Parathyroid adenoma (tissue), 2 donors: ENCODE measurements at regions not wholly inside any gene's neighbourhood (a gene's known extent, or its start where the extent isn't known, plus 50 kb on each side); places are given as distances from the start of the nearest gene placed in this dataset.

ENCODE experiments used
- H2AFZ ChIP-seq: fragments of 300-600 bp; sonication (generic); one replicate; pipeline ENCODE4 v1.7.0; 2017; ENCODE audit warnings: antibody characterized with exemption, mild to moderate bottlenecking
- H3K27ac ChIP-seq: fragments of 300-600 bp; sonication (generic); one replicate; pipeline ENCODE4 v1.7.0; 2017
- H3K27me3 ChIP-seq: fragments of 300-600 bp; sonication (generic); one replicate; pipeline ENCODE4 v1.7.0; 2017; ENCODE audit warnings: low read length; ENCODE audit not compliant: control insufficient read depth, insufficient read depth
- H3K36me3 ChIP-seq: fragments of 300-600 bp; sonication (generic); one replicate; pipeline ENCODE4 v1.7.0; 2017; ENCODE audit warnings: low read length; ENCODE audit not compliant: control insufficient read depth, insufficient read depth
- H3K4me1 ChIP-seq: fragments of 300-600 bp; sonication (generic); one replicate; pipeline ENCODE4 v1.7.0; 2017; ENCODE audit warnings: control low read depth
- H3K4me2 ChIP-seq: fragments of 300-600 bp; sonication (generic); one replicate; pipeline ENCODE4 v1.7.0; 2017; ENCODE audit warnings: low read length
- H3K4me3 ChIP-seq: fragments of 300-600 bp; sonication (generic); one replicate; pipeline ENCODE4 v1.7.0; 2017; ENCODE audit warnings: low read depth, low read length
- H3K79me2 ChIP-seq: fragments of 300-600 bp; sonication (generic); one replicate; pipeline ENCODE4 v1.7.0; 2017; ENCODE audit warnings: control low read depth
- H3K9ac ChIP-seq: fragments of 300-600 bp; sonication (generic); one replicate; pipeline ENCODE4 v1.7.0; 2017; ENCODE audit warnings: mild to moderate bottlenecking
- H3K9me3 ChIP-seq: fragments of 300-600 bp; sonication (generic); one replicate; pipeline ENCODE4 v1.7.0; 2017; ENCODE audit warnings: low read length; ENCODE audit not compliant: control insufficient read depth
- TF ChIP-seq, protein P1 (sequence below): fragments of 300-600 bp; sonication (generic); IDR thresholded peaks from one replicate; pipeline ENCODE4 v1.7.0; 2017; ENCODE audit warnings: antibody characterized with exemption, mild to moderate bottlenecking
- donor health status: primary hyperparathyroidism.

- Histone ChIP-seq H3K4me2 (no peak overlapping the region), H3K27ac (no peak overlapping the region), H3K36me3 (no peaks in the 10 kb centered on the region), H3K9me3 (no peaks in the 10 kb centered on the region), H3K4me1 (no peaks in the 10 kb centered on the region), H3K9ac (no peak overlapping the region), H3K4me3 (no peak overlapping the region), H3K27me3 (no peaks in the 10 kb centered on the region), H3K79me2 (no peaks in the 10 kb centered on the region), H2AFZ (no peak overlapping the region)
- TF ChIP-seq, protein P1, sequence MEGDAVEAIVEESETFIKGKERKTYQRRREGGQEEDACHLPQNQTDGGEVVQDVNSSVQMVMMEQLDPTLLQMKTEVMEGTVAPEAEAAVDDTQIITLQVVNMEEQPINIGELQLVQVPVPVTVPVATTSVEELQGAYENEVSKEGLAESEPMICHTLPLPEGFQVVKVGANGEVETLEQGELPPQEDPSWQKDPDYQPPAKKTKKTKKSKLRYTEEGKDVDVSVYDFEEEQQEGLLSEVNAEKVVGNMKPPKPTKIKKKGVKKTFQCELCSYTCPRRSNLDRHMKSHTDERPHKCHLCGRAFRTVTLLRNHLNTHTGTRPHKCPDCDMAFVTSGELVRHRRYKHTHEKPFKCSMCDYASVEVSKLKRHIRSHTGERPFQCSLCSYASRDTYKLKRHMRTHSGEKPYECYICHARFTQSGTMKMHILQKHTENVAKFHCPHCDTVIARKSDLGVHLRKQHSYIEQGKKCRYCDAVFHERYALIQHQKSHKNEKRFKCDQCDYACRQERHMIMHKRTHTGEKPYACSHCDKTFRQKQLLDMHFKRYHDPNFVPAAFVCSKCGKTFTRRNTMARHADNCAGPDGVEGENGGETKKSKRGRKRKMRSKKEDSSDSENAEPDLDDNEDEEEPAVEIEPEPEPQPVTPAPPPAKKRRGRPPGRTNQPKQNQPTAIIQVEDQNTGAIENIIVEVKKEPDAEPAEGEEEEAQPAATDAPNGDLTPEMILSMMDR = no peak
These were observed 62.4 kb upstream of the TNFSF18 start for GRCh38 chr1:173113015-173113741.

GRCh38 chr1:173112129-173112528 lies 61.4 kb upstream of the TNFSF18 start:
- no peaks in the 10 kb centered on the region for H3K36me3 ChIP-seq
- H2AFZ ChIP-seq = no peak overlapping the region
- H3K79me2 ChIP-seq = no peaks in the 10 kb centered on the region
- no peaks in the 10 kb centered on the region for H3K4me1 ChIP-seq
- TF ChIP-seq, protein P1 = no peak
- no peaks in the 10 kb centered on the region for H3K9me3 ChIP-seq
- H3K27ac ChIP-seq = no peak overlapping the region
- H3K9ac ChIP-seq = no peak overlapping the region
- H3K4me3 ChIP-seq = no peak overlapping the region
- H3K4me2 ChIP-seq = no peak overlapping the region
- no peaks in the 10 kb centered on the region for H3K27me3 ChIP-seq

GRCh38 chr1:173107696-173108095 lies 57.0 kb upstream of the TNFSF18 start:
- Histone ChIP-seq H3K27ac (no peak overlapping the region), H3K9me3 (peaks cover 2% of the 10 kb centered on the region)

DNA sequence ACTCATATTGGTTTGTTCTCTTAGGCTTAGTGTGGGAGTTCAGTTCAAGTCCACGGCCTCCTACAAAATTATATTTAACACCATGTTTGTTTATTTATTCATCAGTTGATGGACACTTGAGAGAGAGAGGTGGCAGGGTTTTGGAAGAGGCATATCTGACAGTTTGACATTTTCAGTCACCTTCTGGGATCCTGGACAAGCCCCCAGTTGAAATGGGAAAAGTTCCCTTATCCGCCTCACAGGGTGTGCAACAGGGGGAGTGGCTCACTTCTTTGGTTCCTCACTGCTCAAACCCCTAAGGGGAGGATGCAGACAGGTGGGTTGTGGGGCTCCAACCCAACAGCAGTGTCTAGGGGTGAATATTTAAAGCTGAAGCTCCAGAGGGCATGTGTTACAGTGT lies 52.3 kb upstream of the TNFSF18 start:
- Histone ChIP-seq H3K36me3 (no peaks in the 10 kb centered on the region), H3K79me2 (no peaks in the 10 kb centered on the region), H3K27me3 (no peaks in the 10 kb centered on the region), H3K9me3 (peaks cover 2% of the 10 kb centered on the region), H3K9ac (no peak overlapping the region), H2AFZ (no peak overlapping the region), H3K4me1 (no peaks in the 10 kb centered on the region), H3K4me3 (no peak overlapping the region), H3K27ac (no peak overlapping the region), H3K4me2 (no peak overlapping the region)
- TF ChIP-seq, protein P1 = no peak

More at GRCh38 chr1:173107696-173108095, 57.0 kb upstream of the TNFSF18 start:
- Histone ChIP-seq H3K4me2 (no peak overlapping the region), H2AFZ (no peak overlapping the region), H3K36me3 (no peaks in the 10 kb centered on the region), H3K4me1 (no peaks in the 10 kb centered on the region), H3K4me3 (no peak overlapping the region), H3K79me2 (no peaks in the 10 kb centered on the region), H3K9ac (no peak overlapping the region), H3K27me3 (no peaks in the 10 kb centered on the region)
- TF ChIP-seq, protein P1 = no peak

DNA sequence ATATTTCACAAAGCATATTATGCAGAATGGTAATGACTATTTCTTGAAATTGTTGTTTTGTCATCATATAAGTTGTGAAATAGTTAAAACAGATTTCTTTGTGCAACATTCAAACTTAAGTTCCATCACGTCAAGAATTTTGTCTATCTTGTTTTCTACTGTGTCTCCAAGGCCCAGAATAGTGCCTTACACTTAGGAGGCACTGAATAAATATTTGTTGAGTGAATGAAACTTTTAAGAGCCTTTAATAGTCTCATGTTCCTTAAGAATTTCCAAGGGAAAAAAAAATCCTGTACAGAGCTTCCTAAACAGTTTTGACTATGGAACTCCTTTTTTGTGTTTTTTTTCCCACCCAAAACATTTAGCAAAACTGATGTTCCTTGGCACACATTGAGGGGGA lies 50.8 kb upstream of the TNFSF18 start:
- Histone ChIP-seq H3K9me3 (peaks cover 2% of the 10 kb centered on the region), H3K36me3 (no peaks in the 10 kb centered on the region), H3K79me2 (no peaks in the 10 kb centered on the region), H3K9ac (no peak overlapping the region), H3K4me1 (no peaks in the 10 kb centered on the region), H3K4me3 (no peak overlapping the region), H2AFZ (no peak overlapping the region), H3K27me3 (no peaks in the 10 kb centered on the region), H3K4me2 (no peak overlapping the region), H3K27ac (no peak overlapping the region)
- TF ChIP-seq, protein P1 = no peak
